ENCODE measurements at regions not wholly inside any gene's neighbourhood (a gene's known extent, or its start where the extent isn't known, plus 50 kb on each side); places are given as distances from the start of the nearest gene placed in this dataset.
A peak's percentile ranks its signal among the peaks of the same experiment; 100 is the strongest.
"Not testable (repeated sequence)": the region's sequence is repeated elsewhere in the genome, so short reads cannot be mapped to it uniquely, and the experiment has no call there.

DNA sequence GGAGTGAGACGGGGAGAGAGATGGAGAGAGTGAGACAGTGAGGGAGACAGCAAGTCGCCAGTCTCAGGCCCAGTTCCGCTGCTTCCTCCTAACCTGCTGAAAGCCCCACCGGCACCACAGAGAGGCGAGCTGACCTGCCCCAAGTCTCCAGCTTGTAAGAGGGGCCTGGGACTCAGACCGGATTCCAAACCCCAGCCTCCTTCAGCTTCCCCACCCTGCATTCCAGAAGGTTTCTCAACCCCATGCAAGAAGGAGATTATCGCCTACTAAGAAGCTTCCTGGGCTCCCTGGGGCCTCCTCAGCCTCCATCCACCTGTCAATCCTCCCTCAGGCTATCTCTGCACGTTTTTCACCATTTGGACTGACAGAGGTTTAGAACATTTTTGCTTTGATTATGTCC, 173.1 kb upstream of the RAB6C start:
- H3K27ac ChIP-seq (replicated peaks), result no peak overlapping the region
- intact Hi-C loops (cut with micrococcal nuclease), result no loop called here

DNA sequence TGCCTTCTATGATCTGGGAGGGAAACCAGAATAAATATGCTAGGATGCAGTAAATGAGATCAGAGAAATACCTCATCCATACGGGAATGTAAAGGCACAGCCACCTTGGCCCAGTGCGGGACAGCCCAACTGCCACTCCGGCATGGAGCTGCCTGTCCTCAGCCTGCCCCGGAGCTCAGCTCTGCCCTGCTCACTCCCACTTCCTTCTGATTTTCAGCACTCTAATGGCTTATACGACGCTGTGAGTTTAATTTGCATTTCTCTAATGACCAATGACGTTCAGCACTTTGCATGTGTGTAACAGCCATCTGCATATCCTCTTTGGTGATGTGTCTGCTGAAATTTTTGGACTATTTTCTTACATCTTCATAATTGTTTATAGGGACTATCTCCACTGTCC, 172.5 kb upstream of the RAB6C start:
- intact Hi-C loops (cut with micrococcal nuclease), result no loop called here
- Histone ChIP-seq H3K4me3 (no peak overlapping the region), H3K9me3 (replicated peaks) (no peaks in the 10 kb centered on the region), H3K27me3 (ENCODE audit: low read depth) (peaks cover 89% of the 10 kb centered on the region), H3K27ac (replicated peaks) (no peak overlapping the region), H3K4me1 (no peaks in the 10 kb centered on the region), H3K36me3 (no peaks in the 10 kb centered on the region)
- TF ChIP-seq, protein P1, sequence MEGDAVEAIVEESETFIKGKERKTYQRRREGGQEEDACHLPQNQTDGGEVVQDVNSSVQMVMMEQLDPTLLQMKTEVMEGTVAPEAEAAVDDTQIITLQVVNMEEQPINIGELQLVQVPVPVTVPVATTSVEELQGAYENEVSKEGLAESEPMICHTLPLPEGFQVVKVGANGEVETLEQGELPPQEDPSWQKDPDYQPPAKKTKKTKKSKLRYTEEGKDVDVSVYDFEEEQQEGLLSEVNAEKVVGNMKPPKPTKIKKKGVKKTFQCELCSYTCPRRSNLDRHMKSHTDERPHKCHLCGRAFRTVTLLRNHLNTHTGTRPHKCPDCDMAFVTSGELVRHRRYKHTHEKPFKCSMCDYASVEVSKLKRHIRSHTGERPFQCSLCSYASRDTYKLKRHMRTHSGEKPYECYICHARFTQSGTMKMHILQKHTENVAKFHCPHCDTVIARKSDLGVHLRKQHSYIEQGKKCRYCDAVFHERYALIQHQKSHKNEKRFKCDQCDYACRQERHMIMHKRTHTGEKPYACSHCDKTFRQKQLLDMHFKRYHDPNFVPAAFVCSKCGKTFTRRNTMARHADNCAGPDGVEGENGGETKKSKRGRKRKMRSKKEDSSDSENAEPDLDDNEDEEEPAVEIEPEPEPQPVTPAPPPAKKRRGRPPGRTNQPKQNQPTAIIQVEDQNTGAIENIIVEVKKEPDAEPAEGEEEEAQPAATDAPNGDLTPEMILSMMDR (IDR thresholded peaks at IDR 0.05; ENCODE audit: borderline replicate concordance), result no peak
- no peak for DNase-seq

More for the DNA sequence above, 173.1 kb upstream of the RAB6C start:
- no peak for DNase-seq
- H3K9me3 ChIP-seq (replicated peaks), result no peaks in the 10 kb centered on the region
- H3K4me3 ChIP-seq, result no peak overlapping the region
- peaks cover 89% of the 10 kb centered on the region for H3K27me3 ChIP-seq (ENCODE audit: low read depth)
- TF ChIP-seq, protein P1 (IDR thresholded peaks at IDR 0.05; ENCODE audit: borderline replicate concordance), result no peak
- no peaks in the 10 kb centered on the region for H3K36me3 ChIP-seq
- H3K4me1 ChIP-seq, result no peaks in the 10 kb centered on the region

DNA sequence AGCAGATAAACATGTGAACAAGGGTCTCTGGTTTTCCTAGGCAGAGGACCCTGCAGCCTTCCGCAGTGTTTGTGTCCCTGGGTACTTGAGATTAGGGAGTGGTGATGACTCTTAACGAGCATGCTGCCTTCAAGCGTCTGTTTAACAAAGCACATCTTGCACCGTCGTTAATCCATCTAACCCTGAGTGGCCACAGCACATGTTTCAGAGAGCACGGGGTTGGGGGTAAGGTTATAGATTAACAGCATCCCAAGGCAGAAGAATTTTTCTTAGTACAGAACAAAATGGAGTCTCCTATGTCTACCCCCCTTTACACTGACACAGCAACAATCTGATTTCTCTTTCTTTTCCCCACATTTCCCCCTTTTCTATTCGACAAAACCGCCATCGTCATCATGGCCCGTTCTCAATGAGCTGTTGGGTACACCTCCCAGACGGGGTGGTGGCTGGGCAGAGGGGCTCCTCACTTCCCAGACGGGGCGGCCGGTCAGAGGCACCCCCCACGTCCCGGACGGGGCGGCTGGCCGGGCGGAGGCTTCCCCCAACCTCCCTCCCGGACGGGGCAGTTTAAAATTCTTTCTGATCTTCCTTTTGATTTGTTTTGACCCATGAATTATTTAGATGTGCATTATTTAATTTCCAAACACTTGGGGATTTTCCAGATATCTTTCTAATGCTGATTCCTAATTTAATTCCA, 171.7 kb upstream of the RAB6C start:
- DNase-seq; H3K27ac ChIP-seq (replicated peaks); H3K9me3 ChIP-seq (replicated peaks); H3K4me3 ChIP-seq; intact Hi-C loops (cut with micrococcal nuclease); H3K36me3 ChIP-seq; H3K4me1 ChIP-seq: not testable (repeated sequence)
- peaks cover 81% of the 10 kb centered on the region for H3K27me3 ChIP-seq (ENCODE audit: low read depth)

DNA sequence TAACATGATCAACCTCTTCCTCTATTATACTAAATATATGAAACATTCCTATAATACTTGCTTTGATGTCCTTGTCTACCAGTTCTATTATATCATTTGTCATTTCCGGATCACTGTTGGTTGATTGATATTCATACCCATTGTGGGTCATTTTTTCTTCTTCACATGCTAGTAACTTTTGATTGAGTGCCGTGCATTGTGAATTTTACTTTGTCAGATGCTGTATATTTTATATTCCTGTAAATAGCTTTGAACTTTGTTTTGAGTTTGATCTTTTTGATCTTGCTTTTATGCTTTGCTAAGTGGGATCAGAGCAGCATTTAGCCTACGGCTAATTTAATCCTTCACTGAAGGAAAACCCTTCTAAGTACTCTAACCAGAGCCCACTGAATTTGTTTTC, 168.9 kb upstream of the RAB6C start:
- Histone ChIP-seq H3K4me3 (no peak overlapping the region), H3K27me3 (ENCODE audit: low read depth) (peaks cover 67% of the 10 kb centered on the region), H3K9me3 (replicated peaks) (peaks cover 10% of the 10 kb centered on the region), H3K27ac (replicated peaks) (no peak overlapping the region), H3K4me1 (no peaks in the 10 kb centered on the region), H3K36me3 (no peaks in the 10 kb centered on the region)
- intact Hi-C loops (cut with micrococcal nuclease), result no loop called here
- TF ChIP-seq, protein P1 (IDR thresholded peaks at IDR 0.05; ENCODE audit: borderline replicate concordance), result no peak
- DNase-seq, result no peak

DNA sequence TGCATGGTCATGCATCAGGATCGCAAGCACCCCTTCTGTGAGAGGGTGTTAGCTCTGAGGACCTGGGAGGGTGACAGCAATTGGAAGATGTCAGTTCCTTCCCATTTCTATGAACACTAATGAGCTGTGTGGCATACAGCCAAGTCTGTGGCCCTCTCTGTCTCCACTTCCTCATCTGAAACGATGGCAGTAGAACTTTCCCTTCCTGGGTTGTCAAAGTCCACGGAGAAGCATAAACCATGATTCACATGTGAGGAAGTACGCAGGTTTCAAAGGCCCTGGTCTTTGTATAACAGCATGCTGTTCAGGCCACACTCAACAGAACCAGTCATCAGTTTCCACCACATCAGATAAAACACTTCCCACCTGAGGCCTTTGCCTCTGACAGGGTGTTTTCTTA, 167.4 kb upstream of the RAB6C start:
- Histone ChIP-seq H3K27me3 (ENCODE audit: low read depth) (peaks cover 60% of the 10 kb centered on the region), H3K9me3 (replicated peaks) (peaks cover 20% of the 10 kb centered on the region), H3K27ac (replicated peaks) (no peak overlapping the region), H3K36me3 (no peaks in the 10 kb centered on the region), H3K4me3 (no peak overlapping the region), H3K4me1 (no peaks in the 10 kb centered on the region)
- intact Hi-C loops (cut with micrococcal nuclease), result no loop called here
- DNase-seq, result peak; percentile 33
- TF ChIP-seq, protein P1 (IDR thresholded peaks at IDR 0.05; ENCODE audit: borderline replicate concordance), result no peak

DNA sequence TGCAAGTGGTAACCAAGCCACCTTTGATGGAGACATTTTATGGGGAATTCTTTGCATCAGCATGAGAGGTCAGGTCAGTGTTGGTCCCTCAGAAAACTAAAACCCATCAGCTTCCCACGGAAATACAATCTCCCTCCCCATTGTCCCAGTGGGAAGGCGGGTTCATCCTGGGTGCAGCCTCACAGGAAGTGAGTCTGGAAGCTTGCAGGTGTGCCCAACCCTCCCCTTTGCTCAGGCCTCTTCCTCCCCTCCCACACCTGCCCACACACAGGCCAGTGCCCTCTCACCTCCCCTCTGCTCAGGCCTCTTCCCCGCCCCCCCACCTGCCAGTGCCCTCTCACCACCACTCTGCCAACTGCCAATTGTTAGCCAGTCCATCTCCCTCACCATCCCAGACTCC, 166.8 kb upstream of the RAB6C start:
- no peaks in the 10 kb centered on the region for H3K4me1 ChIP-seq
- H3K36me3 ChIP-seq, result no peaks in the 10 kb centered on the region
- peaks cover 20% of the 10 kb centered on the region for H3K9me3 ChIP-seq (replicated peaks)
- DNase-seq, result no peak
- TF ChIP-seq, protein P1 (IDR thresholded peaks at IDR 0.05; ENCODE audit: borderline replicate concordance), result no peak
- no peak overlapping the region for H3K27ac ChIP-seq (replicated peaks)
- intact Hi-C loops (cut with micrococcal nuclease), result no loop called here
- peaks cover 55% of the 10 kb centered on the region for H3K27me3 ChIP-seq (ENCODE audit: low read depth)
- no peak overlapping the region for H3K4me3 ChIP-seq

Data from left ventricle myocardium inferior (tissue), 1 donor.